HG03521 (cell line): ENCODE measurements at regions not wholly inside any gene's neighbourhood (a gene's known extent, or its start where the extent isn't known, plus 50 kb on each side); places are given as distances from the start of the nearest gene placed in this dataset.
"Not testable (repeated sequence)": the region's sequence is repeated elsewhere in the genome, so short reads cannot be mapped to it uniquely, and the experiment has no call there.

Source experiments
- ATAC-seq: cut with Tn5 transposase; IDR thresholded peaks from one replicate; pipeline ENCODE4 v1.9.1; 2021; ENCODE audit warnings: mild to moderate bottlenecking, moderate library complexity; ENCODE audit not compliant: unreplicated experiment

DNA sequence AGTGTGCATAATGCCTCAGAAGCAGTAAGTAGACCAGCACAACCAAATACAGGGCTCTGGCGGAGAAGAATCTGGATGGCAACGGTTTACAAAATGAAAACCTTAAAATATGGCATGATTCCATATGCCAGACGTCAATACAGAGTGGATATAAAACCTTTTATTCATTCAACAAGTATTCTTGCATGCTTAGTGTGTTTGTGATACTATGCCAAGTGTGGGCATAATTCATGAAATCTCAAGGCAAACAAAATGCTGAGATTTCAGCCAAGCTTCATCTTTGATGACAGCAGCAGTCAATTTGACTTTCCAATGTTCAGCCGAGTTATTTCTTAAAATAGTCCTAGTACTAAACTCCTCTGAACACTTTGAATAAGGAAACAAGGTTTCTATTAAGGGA is 119.4 kb downstream of the CD24 start:
- no peak for ATAC-seq

DNA sequence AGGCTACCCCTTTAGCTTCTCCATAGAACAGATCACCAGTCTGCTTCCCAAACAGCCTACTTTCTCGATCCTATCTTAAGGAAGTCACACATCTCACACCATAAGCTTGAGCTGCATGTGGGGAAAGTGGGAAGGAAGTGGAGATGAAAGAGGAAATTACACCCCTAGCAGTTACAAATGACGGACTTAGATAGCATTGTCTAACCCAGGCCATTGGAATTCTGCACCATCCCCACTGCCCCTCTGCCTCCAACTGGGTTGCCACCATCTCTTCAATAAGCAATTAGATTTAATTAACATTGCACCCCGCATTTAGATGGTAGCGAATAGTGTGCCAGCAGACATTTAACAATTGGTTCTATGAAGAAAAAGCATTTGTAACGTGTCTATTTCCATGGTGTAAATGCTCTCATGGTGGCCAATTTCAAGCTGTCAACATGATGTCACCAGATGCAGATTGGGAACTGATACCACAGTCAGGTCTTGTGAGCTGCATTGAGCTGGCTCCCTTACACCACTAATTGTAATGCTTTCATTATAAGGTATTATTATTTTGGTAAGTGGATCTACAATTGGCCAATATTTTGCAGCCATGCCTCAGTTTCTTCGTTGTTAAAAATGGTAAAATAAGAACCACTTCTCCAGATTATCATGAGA is 124.7 kb downstream of the CD24 start:
- no peak for ATAC-seq

DNA sequence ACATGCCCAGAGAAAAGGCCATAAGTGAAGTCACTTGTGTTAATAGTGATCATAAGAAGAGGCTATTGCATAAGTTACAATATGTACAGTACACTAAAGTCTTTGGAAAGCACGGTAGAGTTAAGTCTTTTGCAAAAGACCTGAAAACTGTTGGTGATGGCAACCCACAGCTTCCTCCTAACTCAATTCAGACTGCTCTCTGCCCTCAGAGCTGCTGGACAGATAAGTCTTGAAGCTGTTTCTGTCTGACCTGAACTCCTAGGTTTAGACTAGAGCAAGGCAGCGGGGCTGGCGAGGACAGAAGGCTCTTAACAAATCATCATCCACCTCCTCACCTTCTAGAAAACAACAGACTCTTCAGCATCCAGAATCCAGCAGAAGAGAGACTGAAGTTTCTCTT is 125.4 kb downstream of the CD24 start:
- ATAC-seq, result no peak

DNA sequence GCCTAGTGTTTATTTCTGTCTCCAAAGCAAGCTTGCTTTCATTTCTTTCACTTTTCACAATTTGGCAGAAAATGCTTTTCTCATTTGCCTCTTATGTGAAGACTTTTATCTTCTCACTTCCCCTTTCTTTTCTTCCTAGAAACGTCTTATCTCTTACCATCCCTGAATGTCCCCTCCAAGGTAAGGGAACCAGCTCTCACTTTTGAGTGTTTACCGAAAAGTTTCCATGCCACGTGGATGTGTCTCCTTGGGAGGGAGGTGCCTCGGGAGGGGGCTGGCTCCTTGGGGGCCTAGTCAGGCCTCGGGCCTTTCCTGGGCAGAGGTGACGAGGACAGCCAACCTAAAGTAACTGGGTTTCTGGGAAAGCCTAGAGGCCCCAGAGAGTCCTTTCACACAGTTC is 127.4 kb downstream of the CD24 start:
- ATAC-seq, result no peak

DNA sequence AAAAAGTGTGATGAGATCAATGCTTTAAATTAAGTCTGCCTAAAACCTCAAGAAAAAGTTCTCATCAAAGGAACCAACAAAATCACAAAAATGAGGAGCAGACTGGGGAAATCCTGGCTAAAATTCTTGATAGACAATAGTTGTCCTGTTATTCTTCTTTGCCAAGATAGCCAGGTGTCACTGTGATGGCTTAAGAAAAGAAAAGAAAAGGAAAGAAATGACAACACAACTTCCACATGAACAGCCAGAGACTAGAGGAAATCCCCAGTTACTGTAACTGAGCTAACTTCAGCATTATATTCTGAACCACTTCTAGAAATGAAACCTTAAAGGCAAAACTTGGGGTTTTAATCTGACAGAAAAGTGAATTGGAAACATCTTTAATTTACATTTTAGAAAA is 129.6 kb downstream of the CD24 start:
- ATAC-seq, result no peak

DNA sequence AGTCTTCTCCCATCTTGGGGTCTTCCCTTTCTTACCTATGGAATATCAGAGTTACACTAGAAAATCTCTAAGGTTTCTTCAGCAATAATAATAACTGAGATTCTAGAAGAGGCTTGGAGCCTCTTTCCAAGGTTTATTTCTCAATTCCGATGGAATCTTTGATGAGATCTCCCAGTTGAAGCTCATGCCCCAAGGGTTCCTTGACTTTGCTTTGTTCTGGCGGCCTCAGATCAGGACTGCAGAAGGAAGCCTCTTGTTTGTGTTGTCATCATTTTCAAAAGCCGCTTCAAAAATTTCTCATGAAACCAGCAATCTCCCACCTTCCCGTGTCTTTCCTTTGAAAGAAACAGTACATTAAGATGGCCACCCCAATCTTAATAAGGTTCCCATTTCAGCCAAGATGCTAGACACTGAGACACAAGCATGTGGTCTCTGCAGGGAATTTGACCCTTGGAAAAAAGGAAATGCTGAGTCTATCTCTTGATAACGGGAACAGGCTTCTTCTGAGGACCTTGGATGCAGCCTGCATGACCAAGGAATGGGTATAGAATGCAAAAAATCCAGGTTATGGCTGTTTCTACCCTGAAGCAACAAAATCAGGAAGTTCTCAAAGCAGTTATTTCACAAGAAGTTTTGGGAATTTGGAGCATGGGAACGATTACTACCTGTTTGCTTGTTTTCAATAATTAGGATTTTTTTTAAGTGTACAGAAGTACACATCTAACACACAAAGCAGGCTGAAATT is 141.6 kb downstream of the CD24 start:
- ATAC-seq, result no peak

DNA sequence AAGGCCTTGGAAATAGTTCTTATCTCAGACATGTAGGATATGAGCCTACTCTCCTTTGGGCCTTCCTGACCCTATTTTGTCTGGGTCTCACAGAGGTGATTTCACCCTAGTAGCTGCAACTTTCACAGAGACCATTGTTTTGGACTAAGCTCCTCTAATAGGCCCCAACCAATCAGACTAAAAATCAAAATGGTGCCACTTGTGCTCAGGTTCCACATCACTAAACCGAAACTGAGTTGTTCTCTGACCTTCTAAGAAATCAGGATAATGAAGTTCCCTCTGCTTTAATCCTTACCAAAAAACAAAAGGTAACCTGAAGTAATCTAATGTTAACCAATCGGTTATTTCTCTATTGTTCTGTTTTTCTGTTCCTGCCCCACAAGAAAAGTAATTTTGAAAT is 143.6 kb downstream of the CD24 start:
- no peak for ATAC-seq

DNA sequence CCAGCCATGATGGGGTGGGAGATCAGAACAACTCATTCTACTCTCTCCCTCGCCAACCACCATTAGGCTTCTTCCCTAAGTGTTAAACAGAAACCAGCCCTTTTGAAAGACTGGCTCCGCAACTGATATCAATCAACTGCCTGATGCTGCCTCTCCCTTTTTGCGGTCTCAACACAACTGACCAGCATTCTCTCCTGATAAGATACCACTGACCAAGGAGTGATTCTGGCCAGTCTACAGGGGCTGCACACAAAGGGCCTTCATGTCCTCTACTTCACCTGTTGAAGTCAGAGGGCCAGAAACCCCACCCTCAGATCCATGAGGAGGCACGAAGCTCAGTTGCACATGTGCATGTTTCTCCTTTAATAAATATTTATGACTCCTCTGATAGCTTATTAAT is 145.1 kb downstream of the CD24 start:
- ATAC-seq, result no peak

DNA sequence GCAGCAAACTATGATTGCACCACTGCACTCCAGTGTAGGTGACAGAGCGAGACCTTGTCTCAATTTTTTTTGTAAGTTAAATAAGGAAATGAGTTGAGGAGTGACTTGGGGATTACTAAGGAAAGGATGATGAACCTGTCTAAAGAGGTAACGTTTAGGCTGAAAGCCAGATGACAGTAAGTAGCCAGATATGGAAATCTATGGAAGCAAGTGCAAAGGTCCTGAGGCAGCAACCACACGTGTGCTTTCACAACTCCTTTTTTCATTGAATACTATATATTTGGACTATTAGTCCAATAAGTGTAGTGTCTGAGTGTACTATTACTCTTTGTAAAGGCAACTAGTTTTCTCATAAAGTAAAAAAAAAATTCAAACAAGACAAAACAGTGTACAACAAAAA is 147.4 kb downstream of the CD24 start:
- no peak for ATAC-seq

DNA sequence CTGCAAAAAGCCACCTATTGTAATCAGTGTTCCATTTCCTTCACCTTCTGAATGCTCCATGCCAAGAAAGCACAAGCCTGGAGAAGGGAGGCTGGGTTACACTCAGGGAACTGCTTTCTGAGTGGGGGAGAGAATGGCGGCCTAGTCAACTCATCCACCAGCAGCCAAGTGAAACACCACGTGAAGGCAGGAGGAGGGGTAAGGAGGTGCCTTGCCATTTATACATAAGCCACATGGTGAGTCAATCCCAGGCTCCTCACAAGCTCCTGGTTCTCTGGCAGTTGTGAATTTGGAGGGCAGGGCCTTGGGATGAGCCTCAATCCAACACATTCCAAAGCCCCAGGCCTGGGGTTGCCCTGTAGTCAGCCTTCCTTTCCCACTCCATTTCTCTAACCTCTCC is 149.4 kb downstream of the CD24 start:
- no peak for ATAC-seq

DNA sequence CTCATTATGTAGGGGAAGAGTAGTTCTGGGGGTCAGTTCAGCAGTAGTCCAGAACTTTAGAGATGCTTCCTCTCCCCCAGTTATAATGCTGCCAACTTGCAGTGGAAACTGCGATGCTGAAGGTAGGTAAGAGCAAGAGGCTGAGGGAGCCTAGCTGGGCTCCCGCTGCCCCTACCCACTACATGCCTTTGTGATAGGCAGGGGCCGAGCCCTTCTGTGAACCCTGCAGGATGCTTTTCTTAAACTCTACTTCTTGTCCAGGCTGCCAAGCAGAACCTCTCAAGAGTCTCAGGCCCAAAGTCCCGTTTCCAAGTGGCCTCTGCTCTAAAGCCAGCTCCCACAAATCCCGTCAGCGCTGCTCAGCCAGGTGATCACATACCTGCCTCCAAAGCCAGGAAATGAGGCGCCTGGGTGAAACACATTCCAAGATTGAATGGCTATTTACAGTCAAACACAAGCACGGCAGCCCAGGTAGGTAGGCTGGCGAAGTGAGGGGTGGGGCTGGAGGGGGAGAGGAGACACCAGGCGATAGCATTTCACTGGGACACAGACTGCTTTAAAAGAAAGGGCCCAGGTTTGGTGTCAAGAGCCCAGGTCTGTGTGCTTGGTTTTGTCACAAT is 150.7 kb downstream of the CD24 start:
- ATAC-seq, result no peak

DNA sequence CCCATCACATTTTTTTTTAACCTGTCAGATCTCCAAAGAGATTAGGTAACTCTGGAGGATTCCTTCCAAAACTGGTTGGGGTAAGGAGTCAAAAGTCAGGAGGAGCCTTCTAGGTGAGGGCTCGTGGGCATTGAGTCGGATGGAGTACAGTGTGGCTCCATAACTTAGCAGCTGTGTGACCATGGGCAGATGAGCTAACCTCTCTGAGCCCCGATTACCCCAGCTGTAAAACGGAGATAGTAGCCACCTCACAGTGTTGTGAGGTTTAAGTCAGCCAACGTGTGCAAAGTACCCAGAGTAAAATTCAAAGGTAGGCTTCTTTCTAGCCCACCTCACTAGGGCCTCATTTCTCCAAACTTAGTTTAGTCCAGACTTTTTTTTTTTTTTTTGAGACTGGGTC is 151.5 kb downstream of the CD24 start:
- ATAC-seq, result no peak

DNA sequence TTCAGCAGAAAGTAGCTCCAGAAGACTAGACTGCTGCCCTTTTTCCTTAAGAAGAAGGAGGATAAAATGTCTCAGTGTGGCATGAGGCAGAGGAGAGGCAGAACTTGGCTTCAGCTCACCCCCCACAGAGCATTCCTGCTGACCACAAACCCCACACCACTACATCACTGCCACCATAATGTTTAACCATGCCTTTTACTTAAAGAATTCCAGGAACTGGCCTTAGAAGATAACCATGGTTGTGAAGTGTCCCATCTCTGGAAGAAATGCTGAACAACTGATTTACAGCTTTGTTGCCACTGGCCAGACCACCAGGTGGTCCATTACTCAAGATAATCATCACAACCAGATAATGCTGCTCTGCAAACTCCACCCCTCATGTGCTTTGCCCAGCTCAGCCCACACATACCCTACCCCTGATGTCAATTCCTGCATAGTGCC is 154.1 kb downstream of the CD24 start:
- ATAC-seq, result no peak

DNA sequence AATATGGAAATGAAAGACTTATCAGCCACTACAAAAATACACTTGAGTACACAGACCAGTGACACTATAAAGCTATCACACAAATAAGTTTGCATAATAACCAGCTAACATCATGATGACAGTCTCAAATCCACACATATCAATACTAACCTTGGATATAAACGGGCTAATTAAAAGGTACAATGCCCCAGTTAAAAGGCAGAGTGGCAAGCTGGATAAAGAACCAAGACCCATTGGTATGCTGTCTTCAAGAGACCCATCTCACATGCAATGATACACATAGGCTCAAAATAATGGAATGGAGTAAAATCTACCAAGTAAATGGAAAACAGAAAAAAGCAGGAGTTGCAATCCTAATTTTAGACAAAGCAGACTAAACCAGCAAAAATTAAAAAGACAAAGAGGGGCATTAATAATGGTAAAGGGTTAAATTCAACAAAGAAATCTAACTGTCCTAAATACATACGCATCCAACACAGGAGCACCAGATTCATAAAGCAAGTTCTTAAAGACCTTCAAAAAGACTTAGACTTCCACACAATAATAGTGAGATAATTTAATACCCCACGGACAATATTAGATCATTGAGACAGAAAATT is 163.3 kb downstream of the CD24 start:
- no peak for ATAC-seq

DNA sequence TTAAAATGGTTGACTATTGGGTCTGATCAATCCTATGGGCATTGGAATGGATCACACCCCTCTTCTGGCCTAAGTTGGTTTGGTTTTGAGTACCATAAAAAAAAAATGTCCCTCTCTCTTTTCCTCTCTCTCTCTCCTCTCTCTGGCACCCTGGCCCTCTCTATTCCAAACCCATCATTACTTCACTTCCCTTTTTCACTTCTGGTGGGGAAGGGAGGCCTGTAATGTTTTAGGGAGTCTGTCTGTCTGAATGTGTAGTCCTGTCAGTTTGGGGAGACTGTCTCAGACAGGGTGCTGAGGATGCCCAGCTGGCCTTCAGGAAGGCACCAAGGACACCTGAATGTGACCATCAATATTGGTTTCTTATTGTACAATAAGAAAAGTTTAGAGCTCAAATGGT is 165.8 kb downstream of the CD24 start:
- ATAC-seq, result no peak

DNA sequence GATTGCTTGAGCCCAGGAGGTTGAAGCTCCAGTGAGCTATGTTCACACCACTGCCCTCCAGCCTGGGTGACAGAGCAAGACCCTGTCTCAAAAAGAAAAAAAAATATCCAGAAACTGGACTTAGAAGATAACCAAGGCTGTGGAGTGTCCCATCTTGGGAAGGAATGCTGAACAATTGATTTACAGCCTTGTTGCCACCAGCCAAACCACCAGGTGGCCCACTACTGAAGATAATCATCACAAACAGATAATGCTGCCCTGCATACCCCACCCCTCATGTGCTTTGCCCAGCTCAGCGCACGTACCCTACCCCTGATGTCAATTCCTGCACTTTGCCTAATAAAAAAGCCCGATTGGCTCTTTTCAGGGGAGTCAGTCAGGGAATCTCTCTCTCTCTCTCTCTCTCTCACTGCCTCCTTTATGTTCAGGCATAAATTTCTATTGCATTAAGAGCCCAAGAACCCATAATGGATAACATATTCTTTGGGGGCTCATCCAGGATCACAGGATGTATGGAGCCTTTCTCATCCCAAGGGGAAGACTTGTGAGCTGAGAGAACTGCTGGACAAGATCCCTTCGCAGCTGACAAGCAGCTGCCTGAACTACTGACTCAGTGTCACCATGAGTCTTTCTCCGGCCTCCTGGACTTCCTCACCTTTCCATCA is 166.4 kb downstream of the CD24 start:
- ATAC-seq, result no peak

DNA sequence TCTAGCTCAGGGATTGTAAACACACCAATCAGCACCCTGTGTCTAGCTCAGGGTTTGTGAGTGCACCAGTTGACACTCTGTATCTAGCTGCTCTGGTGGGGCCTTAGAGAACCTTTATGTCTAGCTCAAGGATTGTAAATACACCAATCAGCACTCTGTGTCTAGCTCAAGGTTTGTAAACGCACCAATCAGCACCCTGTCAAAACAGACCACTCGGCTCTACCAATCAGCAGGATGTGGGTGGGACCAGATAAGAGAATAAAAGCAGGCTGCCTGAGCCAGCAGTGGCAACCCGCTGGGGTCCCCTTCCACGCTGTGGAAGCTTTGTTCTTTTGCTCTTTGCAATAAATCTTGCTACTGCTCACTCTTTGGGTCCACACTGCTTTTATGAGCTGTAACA is 168.3 kb downstream of the CD24 start:
- ATAC-seq, result not testable (repeated sequence)

DNA sequence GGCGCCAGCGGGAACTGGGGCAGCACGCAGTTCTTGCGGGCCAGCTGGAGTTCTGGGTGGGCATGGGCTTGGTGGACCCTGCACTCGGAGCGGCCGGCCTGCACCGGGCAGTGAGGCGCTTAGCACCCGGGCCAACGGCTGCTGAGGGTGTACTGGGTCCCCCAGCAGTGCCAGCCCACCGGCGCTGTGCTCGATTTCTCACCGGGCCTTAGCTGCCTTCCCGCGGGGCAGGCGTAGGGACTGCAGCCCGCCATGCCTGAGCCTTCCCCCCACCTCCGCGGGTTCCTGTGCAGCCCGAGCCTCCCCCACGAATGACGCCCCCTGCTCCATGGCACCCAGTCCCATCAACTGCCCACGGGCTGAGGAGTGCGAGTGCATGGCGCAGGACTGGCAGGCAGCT is 168.8 kb downstream of the CD24 start:
- ATAC-seq, result no peak

DNA sequence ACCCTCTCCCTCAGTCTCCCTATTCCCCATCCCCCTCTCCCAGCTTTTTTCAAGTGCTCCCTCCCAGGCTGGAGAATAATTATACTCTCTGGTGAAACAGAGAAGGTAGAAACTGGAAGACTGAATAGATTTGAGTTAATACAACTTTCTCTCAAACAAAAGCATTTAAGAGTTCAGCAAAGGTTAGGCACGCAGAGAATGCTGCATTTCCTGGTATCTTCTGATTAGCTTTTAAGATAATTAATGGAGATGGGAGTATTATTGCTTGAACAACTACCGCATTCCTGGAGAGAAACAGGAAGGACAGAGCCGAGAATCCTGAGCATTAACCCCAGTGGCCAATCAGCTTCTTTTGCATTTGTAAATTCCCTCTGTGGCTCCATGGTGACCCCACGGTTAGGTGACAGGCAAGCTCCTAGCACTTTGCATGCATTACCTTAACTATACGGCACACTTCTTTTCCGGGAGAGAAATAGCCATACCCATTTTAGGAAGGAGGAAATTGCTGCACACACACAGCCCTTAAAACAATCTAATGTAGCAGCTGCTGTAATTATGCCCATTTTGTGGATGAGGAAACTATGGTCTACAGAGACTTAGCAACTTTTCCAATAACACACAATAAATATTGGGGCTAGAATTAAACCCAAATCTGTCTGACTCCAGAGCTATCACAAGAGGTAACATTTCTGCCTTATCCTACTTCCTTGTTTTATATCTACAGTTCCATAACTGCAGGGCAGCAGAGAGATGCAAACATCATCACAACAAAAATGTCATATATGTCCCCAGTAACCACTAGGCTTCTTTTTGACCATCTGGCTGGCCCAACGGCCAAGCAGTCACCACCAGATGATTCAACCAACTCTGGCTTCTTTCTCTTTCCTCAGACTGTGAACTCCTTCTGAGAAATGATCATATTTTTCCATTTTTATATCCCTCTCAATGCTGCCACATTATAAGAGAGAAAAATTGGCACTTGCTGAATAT is 169.9 kb downstream of the CD24 start:
- ATAC-seq, result no peak

DNA sequence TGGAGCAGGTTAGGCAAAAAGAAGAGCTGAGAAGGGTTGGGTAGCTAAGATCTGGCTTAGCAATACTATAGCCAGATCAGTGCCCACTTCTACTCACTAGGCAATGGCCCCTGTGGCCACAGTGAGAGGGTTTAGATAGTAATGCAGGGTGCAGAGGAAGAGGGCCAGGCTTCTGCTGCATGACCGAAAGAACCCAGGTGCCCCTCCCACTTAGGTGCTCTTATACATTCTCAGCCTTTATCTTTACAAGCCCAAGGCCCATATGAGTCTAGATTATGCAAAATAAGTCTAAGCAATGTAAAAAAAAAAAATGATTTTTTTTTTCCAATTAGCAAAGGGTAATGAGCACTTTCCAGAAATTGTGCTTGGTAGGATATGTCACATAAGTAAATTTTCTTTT is 171.3 kb downstream of the CD24 start:
- ATAC-seq, result no peak
